ENCODE measurements at regions not wholly inside any gene's neighbourhood (a gene's known extent, or its start where the extent isn't known, plus 50 kb on each side); places are given as distances from the start of the nearest gene placed in this dataset.

GRCh38 chr18:25704071-25704470, 352.1 kb upstream of the ZNF521 start:
- TF ChIP-seq RAD21 (IDR thresholded peaks at IDR 0.05; ENCODE audit: low read depth) (no peak), FOXM1 (IDR thresholded peaks at IDR 0.05; ENCODE audit: borderline replicate concordance, low read depth) (no peak), EGR1 (IDR thresholded peaks at IDR 0.05) (no peak), TCF12 (IDR thresholded peaks at IDR 0.05; ENCODE audit: low read depth) (no peak), NFIC (IDR thresholded peaks at IDR 0.05) (no peak), TAF1 (IDR thresholded peaks at IDR 0.05; ENCODE audit: low read depth) (no peak)

GRCh38 chr18:25701821-25702220, 349.9 kb upstream of the ZNF521 start:
- TF ChIP-seq YY1 (IDR thresholded peaks at IDR 0.05; ENCODE audit: low read depth) (no peak), EP300 (IDR thresholded peaks at IDR 0.05; ENCODE audit: borderline replicate concordance) (no peak), CEBPB (IDR thresholded peaks at IDR 0.05) (no peak), TCF12 (IDR thresholded peaks at IDR 0.05; ENCODE audit: low read depth) (no peak), FOXM1 (IDR thresholded peaks at IDR 0.05; ENCODE audit: borderline replicate concordance, low read depth) (no peak), CREB1 (IDR thresholded peaks at IDR 0.05; ENCODE audit: low read depth) (no peak), USF1 (IDR thresholded peaks at IDR 0.05) (no peak), EGR1 (IDR thresholded peaks at IDR 0.05) (no peak), TAF1 (IDR thresholded peaks at IDR 0.05; ENCODE audit: low read depth) (no peak), NFIC (IDR thresholded peaks at IDR 0.05) (no peak), RAD21 (IDR thresholded peaks at IDR 0.05; ENCODE audit: low read depth) (no peak), REST (IDR thresholded peaks at IDR 0.05; ENCODE audit: low read depth) (no peak), ZBTB7A (IDR thresholded peaks at IDR 0.05; ENCODE audit: low read depth) (no peak)

- TF ChIP-seq TEAD4 (IDR thresholded peaks at IDR 0.05) (no peak), TCF12 (IDR thresholded peaks at IDR 0.05; ENCODE audit: low read depth) (no peak), USF1 (IDR thresholded peaks at IDR 0.05) (no peak)
- TF ChIP-seq, protein P1, sequence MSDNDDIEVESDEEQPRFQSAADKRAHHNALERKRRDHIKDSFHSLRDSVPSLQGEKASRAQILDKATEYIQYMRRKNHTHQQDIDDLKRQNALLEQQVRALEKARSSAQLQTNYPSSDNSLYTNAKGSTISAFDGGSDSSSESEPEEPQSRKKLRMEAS (IDR thresholded peaks at IDR 0.05): no peak
Observed at GRCh38 chr18:25686960-25687500, 335.1 kb upstream of the ZNF521 start.

- TF ChIP-seq YY1 (IDR thresholded peaks at IDR 0.05; ENCODE audit: low read depth) (no peak), TEAD4 (IDR thresholded peaks at IDR 0.05) (no peak), EGR1 (IDR thresholded peaks at IDR 0.05) (no peak), EP300 (IDR thresholded peaks at IDR 0.05; ENCODE audit: borderline replicate concordance) (no peak), TCF12 (IDR thresholded peaks at IDR 0.05; ENCODE audit: low read depth) (no peak), CREB1 (IDR thresholded peaks at IDR 0.05; ENCODE audit: low read depth) (no peak), CEBPB (IDR thresholded peaks at IDR 0.05) (no peak)
Observed at GRCh38 chr18:25685088-25685487, 333.1 kb upstream of the ZNF521 start.

DNA sequence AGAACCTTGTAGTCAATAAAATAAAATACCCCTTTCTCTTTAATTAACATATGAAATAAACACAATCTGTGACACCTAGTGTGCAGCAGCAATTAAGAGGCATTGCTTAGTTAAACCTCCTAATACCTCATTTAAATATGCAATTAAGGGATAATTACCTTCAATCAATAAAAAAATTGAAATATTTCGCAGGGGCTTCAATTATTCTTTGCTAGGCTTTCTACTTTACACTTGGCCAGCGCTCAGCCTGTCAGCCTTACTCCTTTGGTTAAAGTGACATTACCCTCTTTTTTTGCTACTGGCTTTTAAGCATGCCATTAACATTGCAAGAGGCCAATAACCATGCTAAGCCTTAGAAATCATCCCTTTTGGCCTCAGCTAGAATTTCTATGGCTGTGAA, 327.5 kb upstream of the ZNF521 start:
- TF ChIP-seq ZBTB7A (IDR thresholded peaks at IDR 0.05; ENCODE audit: low read depth) (no peak), TCF12 (IDR thresholded peaks at IDR 0.05; ENCODE audit: low read depth) (no peak)

DNA sequence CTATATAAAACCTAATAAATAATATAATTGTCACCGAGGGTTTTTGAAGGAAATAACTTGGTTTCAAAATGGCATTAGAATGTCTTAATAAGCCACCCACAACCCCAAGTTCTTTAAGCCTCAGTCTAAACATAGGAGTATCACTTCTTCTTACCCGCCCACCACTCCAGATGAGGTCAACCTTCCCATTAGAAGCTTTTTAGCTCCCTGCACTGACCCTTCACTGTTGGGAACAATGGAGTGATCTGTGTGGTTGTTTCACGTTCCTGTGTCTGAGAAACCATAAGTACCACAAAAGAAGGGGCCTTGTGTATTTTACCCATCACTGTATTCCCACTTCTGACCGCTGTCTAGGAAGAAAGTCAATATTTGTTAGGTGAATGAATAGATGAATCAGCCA, 326.3 kb upstream of the ZNF521 start:
- TF ChIP-seq RAD21 (IDR thresholded peaks at IDR 0.05; ENCODE audit: low read depth): no peak
- TF ChIP-seq, protein P1 (IDR thresholded peaks at IDR 0.05): no peak
- no peak for TF ChIP-seq USF1 (IDR thresholded peaks at IDR 0.05)
- no peak for TF ChIP-seq EGR1 (IDR thresholded peaks at IDR 0.05)
- TF ChIP-seq TEAD4 (IDR thresholded peaks at IDR 0.05): no peak
- no peak for TF ChIP-seq CREB1 (IDR thresholded peaks at IDR 0.05; ENCODE audit: low read depth)
- no peak for TF ChIP-seq EP300 (IDR thresholded peaks at IDR 0.05; ENCODE audit: borderline replicate concordance)
- TF ChIP-seq TCF12 (IDR thresholded peaks at IDR 0.05; ENCODE audit: low read depth): no peak
- no peak for TF ChIP-seq ZBTB7A (IDR thresholded peaks at IDR 0.05; ENCODE audit: low read depth)

DNA sequence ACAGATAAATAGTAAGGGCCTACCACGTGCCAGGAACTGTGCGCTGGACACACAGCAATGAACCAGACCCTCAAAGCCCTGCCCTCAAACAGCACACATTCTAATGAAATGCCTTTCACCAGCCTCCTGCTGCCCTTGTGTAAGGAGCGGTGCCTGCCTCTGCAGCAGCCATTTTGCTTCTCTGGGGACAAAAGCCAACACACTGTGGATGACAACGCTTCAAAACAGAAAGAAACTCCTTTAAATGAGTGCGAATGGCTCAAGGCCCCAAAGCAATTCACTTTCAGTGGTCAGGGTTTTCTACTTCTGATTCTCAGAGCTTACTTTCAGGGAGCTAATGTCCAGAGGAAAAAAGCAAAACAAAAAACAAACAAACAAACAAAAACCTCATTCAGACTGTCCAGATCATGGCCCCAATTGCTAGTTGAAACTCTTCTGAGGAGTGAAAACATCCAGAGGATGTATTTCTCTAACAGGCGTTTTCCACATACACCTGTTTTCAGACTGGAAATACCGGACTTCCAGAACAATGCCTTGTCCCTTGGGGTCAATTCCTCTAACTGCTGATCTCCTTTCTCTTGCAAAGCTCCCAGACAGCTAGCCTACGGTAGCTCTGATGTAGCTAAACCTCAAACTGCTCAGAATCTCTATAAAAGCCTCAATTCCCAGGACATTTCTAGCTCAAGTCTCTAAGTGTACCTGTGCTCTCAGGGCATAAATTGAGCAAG, 323.3 kb upstream of the ZNF521 start:
- no peak for TF ChIP-seq NFIC (IDR thresholded peaks at IDR 0.05)
- TF ChIP-seq TEAD4 (IDR thresholded peaks at IDR 0.05): no peak
- no peak for TF ChIP-seq ZBTB7A (IDR thresholded peaks at IDR 0.05; ENCODE audit: low read depth)
- no peak for TF ChIP-seq TCF12 (IDR thresholded peaks at IDR 0.05; ENCODE audit: low read depth)
- TF ChIP-seq CREB1 (IDR thresholded peaks at IDR 0.05; ENCODE audit: low read depth): no peak
- TF ChIP-seq TAF1 (IDR thresholded peaks at IDR 0.05; ENCODE audit: low read depth): no peak
- no peak for TF ChIP-seq REST (IDR thresholded peaks at IDR 0.05; ENCODE audit: low read depth)
- no peak for TF ChIP-seq USF1 (IDR thresholded peaks at IDR 0.05)
- no peak for TF ChIP-seq YY1 (IDR thresholded peaks at IDR 0.05; ENCODE audit: low read depth)
- TF ChIP-seq, protein P1 (IDR thresholded peaks at IDR 0.05): no peak
- no peak for TF ChIP-seq FOXM1 (IDR thresholded peaks at IDR 0.05; ENCODE audit: borderline replicate concordance, low read depth)
- TF ChIP-seq CEBPB (IDR thresholded peaks at IDR 0.05): no peak
- no peak for TF ChIP-seq EGR1 (IDR thresholded peaks at IDR 0.05)
- TF ChIP-seq EP300 (IDR thresholded peaks at IDR 0.05; ENCODE audit: borderline replicate concordance): no peak
- no peak for TF ChIP-seq RAD21 (IDR thresholded peaks at IDR 0.05; ENCODE audit: low read depth)

Measured in Ishikawa (cell line).